ENCODE measurements at regions not wholly inside any gene's neighbourhood (a gene's known extent, or its start where the extent isn't known, plus 50 kb on each side); places are given as distances from the start of the nearest gene placed in this dataset.

DNA sequence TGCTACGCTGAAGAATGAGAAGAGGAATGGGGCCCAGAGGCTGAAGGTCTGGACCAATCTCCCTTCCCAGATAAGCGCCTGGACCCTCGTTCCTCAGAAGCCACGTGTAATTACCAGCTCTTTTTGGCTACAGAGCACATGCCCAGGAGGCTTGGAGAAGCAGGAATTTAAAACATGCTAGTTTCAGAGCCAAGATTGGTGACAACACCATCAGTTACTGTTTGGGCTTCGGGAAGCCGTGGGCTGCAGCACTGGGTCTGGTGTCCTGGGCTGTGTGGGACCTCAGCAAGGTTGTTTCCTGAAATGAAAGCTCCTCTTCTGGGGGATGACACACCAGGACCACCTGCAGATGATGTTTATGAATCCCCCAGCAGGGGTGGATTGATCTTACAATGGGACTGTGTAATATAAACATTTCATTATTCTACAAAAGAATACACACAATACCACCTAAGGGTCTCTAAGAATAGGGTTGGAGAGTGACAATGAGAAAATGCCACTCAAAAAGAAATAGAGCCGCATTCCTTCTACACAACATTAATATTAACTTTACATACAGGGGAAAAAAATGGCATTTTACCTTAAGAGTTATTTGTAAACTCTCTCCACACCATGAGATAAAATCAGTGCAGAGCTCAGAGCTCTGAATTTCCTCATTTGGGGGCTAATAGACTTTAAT is 207.8 kb upstream of the FOXQ1 start:
- peak in 2 of 6 donors; percentile 17 to 60 for DNase-seq (ENCODE audit: low read depth in 4 of 6, low spot score in 6 of 6)
- Histone ChIP-seq H3K27ac (ENCODE audit: low read depth, low read length) (no peak overlapping the region), H3K36me3 (ENCODE audit: control insufficient read depth, insufficient read depth, low read length) (no peaks in the 10 kb centered on the region), H3K4me1 (ENCODE audit: control insufficient read depth, insufficient read depth, low read length) (no peaks in the 10 kb centered on the region), H3K9me3 (ENCODE audit: control insufficient read depth, insufficient read depth, low read length) (no peaks in the 10 kb centered on the region), H3K27me3 (ENCODE audit: control insufficient read depth, insufficient read depth, low read length) (no peaks in the 10 kb centered on the region), H3K4me3 (ENCODE audit: low read depth, low read length) (no peak overlapping the region)
- WGBS (ENCODE audit: insufficient coverage), result 37% methylated on average over 6 of the region's 7 CpGs

GRCh38 chr6:1103021-1103420 is 208.9 kb upstream of the FOXQ1 start:
- 52% methylated on average over 7 of the region's 8 CpGs for WGBS (ENCODE audit: insufficient coverage)
- H3K9me3 ChIP-seq (ENCODE audit: control insufficient read depth, insufficient read depth, low read length), result no peaks in the 10 kb centered on the region
- no peaks in the 10 kb centered on the region for H3K4me1 ChIP-seq (ENCODE audit: control insufficient read depth, insufficient read depth, low read length)
- peak in 2 of 6 donors; percentile 54 to 67 for DNase-seq (ENCODE audit: low read depth in 4 of 6, low spot score in 6 of 6)
- H3K27me3 ChIP-seq (ENCODE audit: control insufficient read depth, insufficient read depth, low read length), result no peaks in the 10 kb centered on the region
- H3K36me3 ChIP-seq (ENCODE audit: control insufficient read depth, insufficient read depth, low read length), result no peaks in the 10 kb centered on the region
- no peak overlapping the region for H3K27ac ChIP-seq (ENCODE audit: low read depth, low read length)
- no peak overlapping the region for H3K4me3 ChIP-seq (ENCODE audit: low read depth, low read length)

DNA sequence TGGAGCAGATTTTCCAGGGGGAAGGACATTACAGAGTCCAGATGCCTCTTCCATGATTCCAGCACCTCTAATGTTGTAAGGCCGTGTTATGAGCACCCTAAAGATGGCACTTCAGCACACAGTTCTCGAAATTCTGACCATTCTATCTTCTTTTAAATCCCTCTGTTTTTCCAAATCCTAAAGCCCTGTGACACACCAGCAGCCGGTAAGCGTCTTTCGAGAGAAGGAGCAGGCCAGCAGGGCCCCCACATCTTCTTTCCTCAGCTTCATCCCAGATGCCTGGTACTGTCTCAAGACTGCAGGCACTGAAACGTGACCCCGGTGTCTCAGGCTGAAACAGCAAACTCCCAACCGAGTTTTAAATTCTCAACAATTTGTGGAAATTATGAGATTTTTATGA is 211.6 kb upstream of the FOXQ1 start:
- no peaks in the 10 kb centered on the region for H3K9me3 ChIP-seq (ENCODE audit: control insufficient read depth, insufficient read depth, low read length)
- no peaks in the 10 kb centered on the region for H3K27me3 ChIP-seq (ENCODE audit: control insufficient read depth, insufficient read depth, low read length)
- no peak for DNase-seq (ENCODE audit: low read depth in 4 of 6, low spot score in 6 of 6)
- H3K4me1 ChIP-seq (ENCODE audit: control insufficient read depth, insufficient read depth, low read length), result no peaks in the 10 kb centered on the region
- H3K27ac ChIP-seq (ENCODE audit: low read depth, low read length), result no peak overlapping the region
- H3K36me3 ChIP-seq (ENCODE audit: control insufficient read depth, insufficient read depth, low read length), result no peaks in the 10 kb centered on the region
- 96% methylated on average over 5 of the region's 8 CpGs for WGBS (ENCODE audit: insufficient coverage)
- H3K4me3 ChIP-seq (ENCODE audit: low read depth, low read length), result no peak overlapping the region

GRCh38 chr6:1099264-1099663 is 212.6 kb upstream of the FOXQ1 start:
- no peak overlapping the region for H3K27ac ChIP-seq (ENCODE audit: low read depth, low read length)

GRCh38 chr6:1096967-1097765 is 214.7 kb upstream of the FOXQ1 start:
- Histone ChIP-seq H3K27ac (ENCODE audit: low read depth, low read length) (no peak overlapping the region), H3K9me3 (ENCODE audit: control insufficient read depth, insufficient read depth, low read length) (no peaks in the 10 kb centered on the region), H3K36me3 (ENCODE audit: control insufficient read depth, insufficient read depth, low read length) (no peaks in the 10 kb centered on the region), H3K4me1 (ENCODE audit: control insufficient read depth, insufficient read depth, low read length) (no peaks in the 10 kb centered on the region), H3K4me3 (ENCODE audit: low read depth, low read length) (no peak overlapping the region), H3K27me3 (ENCODE audit: control insufficient read depth, insufficient read depth, low read length) (no peaks in the 10 kb centered on the region)
- DNase-seq (ENCODE audit: low read depth in 4 of 6, low spot score in 6 of 6), result no peak
- 94% methylated on average over 10 of the region's 11 CpGs for WGBS (ENCODE audit: insufficient coverage)

More at GRCh38 chr6:1099264-1099663, 212.6 kb upstream of the FOXQ1 start:
- 79% methylated on average over 3 of the region's 9 CpGs for WGBS (ENCODE audit: insufficient coverage)
- Histone ChIP-seq H3K36me3 (ENCODE audit: control insufficient read depth, insufficient read depth, low read length) (no peaks in the 10 kb centered on the region), H3K9me3 (ENCODE audit: control insufficient read depth, insufficient read depth, low read length) (no peaks in the 10 kb centered on the region), H3K4me3 (ENCODE audit: low read depth, low read length) (no peak overlapping the region), H3K4me1 (ENCODE audit: control insufficient read depth, insufficient read depth, low read length) (no peaks in the 10 kb centered on the region), H3K27me3 (ENCODE audit: control insufficient read depth, insufficient read depth, low read length) (no peaks in the 10 kb centered on the region)
- no peak for DNase-seq (ENCODE audit: low read depth in 4 of 6, low spot score in 6 of 6)

DNA sequence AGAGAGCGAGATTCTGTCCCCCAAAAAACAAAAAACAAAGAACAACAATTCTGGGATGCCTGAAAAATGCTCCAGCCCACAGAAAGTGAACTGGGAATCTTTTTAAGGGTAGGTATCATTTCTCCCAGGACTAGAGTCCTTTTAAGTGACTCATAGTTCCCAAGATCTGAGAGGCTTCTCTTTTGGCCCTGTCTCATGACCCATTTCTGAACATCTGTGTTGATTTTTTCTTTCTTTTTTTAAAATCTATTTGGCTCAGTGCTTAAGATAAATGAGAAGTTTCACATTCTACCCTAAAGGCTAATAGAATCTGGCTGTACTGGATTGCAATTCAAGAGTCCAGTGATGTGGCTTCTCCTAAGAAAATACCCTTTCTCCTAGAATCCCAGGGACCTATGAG is 217.6 kb upstream of the FOXQ1 start:
- DNase-seq (ENCODE audit: low read depth in 4 of 6, low spot score in 6 of 6), result no peak
- Histone ChIP-seq H3K4me1 (ENCODE audit: control insufficient read depth, insufficient read depth, low read length) (no peaks in the 10 kb centered on the region), H3K36me3 (ENCODE audit: control insufficient read depth, insufficient read depth, low read length) (no peaks in the 10 kb centered on the region), H3K9me3 (ENCODE audit: control insufficient read depth, insufficient read depth, low read length) (no peaks in the 10 kb centered on the region), H3K4me3 (ENCODE audit: low read depth, low read length) (no peak overlapping the region), H3K27me3 (ENCODE audit: control insufficient read depth, insufficient read depth, low read length) (no peaks in the 10 kb centered on the region), H3K27ac (ENCODE audit: low read depth, low read length) (no peak overlapping the region)
- no CpG with 5 or more reads among the region's 1 CpG for WGBS (ENCODE audit: insufficient coverage)

GRCh38 chr6:1091900-1092299 is 220.0 kb upstream of the FOXQ1 start:
- Histone ChIP-seq H3K27ac (ENCODE audit: low read depth, low read length) (no peak overlapping the region), H3K27me3 (ENCODE audit: control insufficient read depth, insufficient read depth, low read length) (no peaks in the 10 kb centered on the region), H3K9me3 (ENCODE audit: control insufficient read depth, insufficient read depth, low read length) (no peaks in the 10 kb centered on the region), H3K4me1 (ENCODE audit: control insufficient read depth, insufficient read depth, low read length) (no peaks in the 10 kb centered on the region), H3K4me3 (ENCODE audit: low read depth, low read length) (no peak overlapping the region), H3K36me3 (ENCODE audit: control insufficient read depth, insufficient read depth, low read length) (no peaks in the 10 kb centered on the region)
- DNase-seq (ENCODE audit: low read depth in 4 of 6, low spot score in 6 of 6), result no peak
- no CpG with 5 or more reads among the region's 3 CpGs for WGBS (ENCODE audit: insufficient coverage)

GRCh38 chr6:1089859-1090258 is 222.0 kb upstream of the FOXQ1 start:
- H3K27me3 ChIP-seq (ENCODE audit: control insufficient read depth, insufficient read depth, low read length), result no peaks in the 10 kb centered on the region
- H3K4me3 ChIP-seq (ENCODE audit: low read depth, low read length), result no peak overlapping the region
- H3K4me1 ChIP-seq (ENCODE audit: control insufficient read depth, insufficient read depth, low read length), result no peaks in the 10 kb centered on the region
- no peaks in the 10 kb centered on the region for H3K9me3 ChIP-seq (ENCODE audit: control insufficient read depth, insufficient read depth, low read length)
- H3K27ac ChIP-seq (ENCODE audit: low read depth, low read length), result no peak overlapping the region
- no CpG with 5 or more reads among the region's 1 CpG for WGBS (ENCODE audit: insufficient coverage)
- DNase-seq (ENCODE audit: low read depth in 4 of 6, low spot score in 6 of 6), result no peak
- no peaks in the 10 kb centered on the region for H3K36me3 ChIP-seq (ENCODE audit: control insufficient read depth, insufficient read depth, low read length)

- Histone ChIP-seq H3K4me3 (ENCODE audit: low read depth, low read length) (no peak overlapping the region), H3K36me3 (ENCODE audit: control insufficient read depth, insufficient read depth, low read length) (no peaks in the 10 kb centered on the region), H3K4me1 (ENCODE audit: control insufficient read depth, insufficient read depth, low read length) (no peaks in the 10 kb centered on the region), H3K27ac (ENCODE audit: low read depth, low read length) (no peak overlapping the region), H3K9me3 (ENCODE audit: control insufficient read depth, insufficient read depth, low read length) (no peaks in the 10 kb centered on the region), H3K27me3 (ENCODE audit: control insufficient read depth, insufficient read depth, low read length) (no peaks in the 10 kb centered on the region)
- no peak for DNase-seq (ENCODE audit: low read depth in 4 of 6, low spot score in 6 of 6)
- WGBS (ENCODE audit: insufficient coverage), result no CpG with 5 or more reads among the region's 5 CpGs
Observed at GRCh38 chr6:1088492-1089001, 223.4 kb upstream of the FOXQ1 start.

Data from spinal cord (tissue), 9 donors.